Right atrium auricular region (tissue), 2 donors: ENCODE measurements at regions not wholly inside any gene's neighbourhood (a gene's known extent, or its start where the extent isn't known, plus 50 kb on each side); places are given as distances from the start of the nearest gene placed in this dataset.

Experiments used
- DNase-seq: peaks from one replicate; pipeline ENCODE4 v3.0.0-alpha.2; 2019; ENCODE audit warnings: low spot score
- H3K27ac ChIP-seq, 2 donors: fragments of 200-600 bp; sonication (generic); 1 replicate in 1 of 2; 2 replicates in 1 of 2; pipeline ENCODE4 v1.5.1; 2016 to 2019
- H3K27me3 ChIP-seq, 2 donors: fragments of 200-600 bp; sonication (generic); one replicate each; pipeline versions ENCODE4 v1.5.1 to v1.6.0; 2017 to 2019
- H3K36me3 ChIP-seq: fragments of 200-600 bp; sonication (generic); one replicate; pipeline ENCODE4 v1.5.1; 2016
- H3K4me1 ChIP-seq, 2 donors: fragments of 200-600 bp; sonication (generic); one replicate each; pipeline versions ENCODE4 v1.5.1 to v1.6.0; 2017 to 2019
- H3K4me3 ChIP-seq, 2 donors: fragments of 200-600 bp; sonication (generic); 1 replicate in 1 of 2; 2 replicates in 1 of 2; pipeline ENCODE4 v1.5.1; 2017 to 2019; ENCODE audit warnings: mild to moderate bottlenecking in 1 of 2, moderate library complexity in 1 of 2
- H3K9me3 ChIP-seq, 2 donors: fragments of 200-600 bp; sonication (generic); one replicate each; pipeline ENCODE4 v1.5.1; 2019
- CTCF ChIP-seq, 2 donors: fragments of 200-600 bp; sonication (generic); IDR thresholded peaks; one replicate each; pipeline ENCODE4 v1.5.1; 2019; ENCODE audit warnings: antibody characterized with exemption in 2 of 2

- Histone ChIP-seq H3K4me3 (no peak overlapping the region), H3K36me3 (no peaks in the 10 kb centered on the region), H3K27me3 (no peaks in the 10 kb centered on the region), H3K9me3 (no peaks in the 10 kb centered on the region), H3K4me1 (no peaks in the 10 kb centered on the region), H3K27ac (no peak overlapping the region)
- no peak for DNase-seq
- no peak for TF ChIP-seq CTCF (IDR thresholded peaks at IDR 0.05)
These were observed 351.2 kb downstream of the SH3GL2 start for GRCh38 chr9:17930071-17930470.

- no peak for TF ChIP-seq CTCF (IDR thresholded peaks at IDR 0.05)
These were observed 357.5 kb downstream of the SH3GL2 start for GRCh38 chr9:17936365-17936764.

GRCh38 chr9:17938035-17938655 lies 359.3 kb downstream of the SH3GL2 start:
- no peaks in the 10 kb centered on the region for H3K36me3 ChIP-seq
- H3K27ac ChIP-seq, result no peak overlapping the region
- no peak for DNase-seq
- H3K27me3 ChIP-seq, result no peaks in the 10 kb centered on the region
- no peak overlapping the region for H3K4me3 ChIP-seq
- no peaks in the 10 kb centered on the region for H3K4me1 ChIP-seq
- no peak for TF ChIP-seq CTCF (IDR thresholded peaks at IDR 0.05)
- no peaks in the 10 kb centered on the region for H3K9me3 ChIP-seq

More at GRCh38 chr9:17936365-17936764, 357.5 kb downstream of the SH3GL2 start:
- H3K27ac ChIP-seq, result no peak overlapping the region
- H3K9me3 ChIP-seq, result no peaks in the 10 kb centered on the region
- no peaks in the 10 kb centered on the region for H3K36me3 ChIP-seq
- H3K27me3 ChIP-seq, result no peaks in the 10 kb centered on the region
- no peak overlapping the region for H3K4me3 ChIP-seq
- DNase-seq, result no peak
- no peaks in the 10 kb centered on the region for H3K4me1 ChIP-seq

GRCh38 chr9:17942498-17942897 lies 363.6 kb downstream of the SH3GL2 start:
- Histone ChIP-seq H3K4me1 (no peaks in the 10 kb centered on the region), H3K4me3 (no peak overlapping the region), H3K27ac (no peak overlapping the region), H3K36me3 (no peaks in the 10 kb centered on the region), H3K9me3 (no peaks in the 10 kb centered on the region), H3K27me3 (no peaks in the 10 kb centered on the region)
- no peak for TF ChIP-seq CTCF (IDR thresholded peaks at IDR 0.05)
- DNase-seq, result no peak

- H3K27me3 ChIP-seq, result no peaks in the 10 kb centered on the region
- H3K36me3 ChIP-seq, result no peaks in the 10 kb centered on the region
- H3K4me3 ChIP-seq, result no peak overlapping the region
- DNase-seq, result no peak
- H3K27ac ChIP-seq, result no peak overlapping the region
- H3K9me3 ChIP-seq, result no peaks in the 10 kb centered on the region
- H3K4me1 ChIP-seq, result no peaks in the 10 kb centered on the region
- TF ChIP-seq CTCF (IDR thresholded peaks at IDR 0.05), result no peak
These were observed 376.5 kb downstream of the SH3GL2 start for GRCh38 chr9:17955409-17955808.

GRCh38 chr9:17958363-17958762 lies 379.5 kb downstream of the SH3GL2 start:
- DNase-seq, result no peak
- TF ChIP-seq CTCF (IDR thresholded peaks at IDR 0.05), result no peak
- no peak overlapping the region for H3K4me3 ChIP-seq
- H3K27me3 ChIP-seq, result no peaks in the 10 kb centered on the region
- H3K9me3 ChIP-seq, result no peaks in the 10 kb centered on the region
- no peak overlapping the region for H3K27ac ChIP-seq
- H3K4me1 ChIP-seq, result no peaks in the 10 kb centered on the region
- no peaks in the 10 kb centered on the region for H3K36me3 ChIP-seq
